T-helper 1 cell treated with Interleukin-12 subunit alpha and Interleukin-12 subunit beta and Interleukin-4 antibody, amounts not matched to agents 30 μg/mL and 1 μg/mL, for 36 hours (primary cell): ENCODE measurements at regions not wholly inside any gene's neighbourhood (a gene's known extent, or its start where the extent isn't known, plus 50 kb on each side); places are given as distances from the start of the nearest gene placed in this dataset.

ENCODE experiments used
- H3K27ac Mint-ChIP-seq: one replicate; pipeline ENCODE4 v1.8.0; 2021; ENCODE audit warnings: mild to moderate bottlenecking, mixed read lengths
- H3K27me3 Mint-ChIP-seq: one replicate; pipeline ENCODE4 v1.8.0; 2021; ENCODE audit warnings: low read depth, mixed read lengths
- H3K36me3 Mint-ChIP-seq: one replicate; pipeline ENCODE4 v1.8.0; 2021; ENCODE audit warnings: low read depth, mixed read lengths
- H3K4me1 Mint-ChIP-seq: one replicate; pipeline ENCODE4 v1.8.0; 2021; ENCODE audit warnings: low read depth, mixed read lengths
- H3K4me3 Mint-ChIP-seq: one replicate; pipeline ENCODE4 v1.8.0; 2021; ENCODE audit warnings: mild to moderate bottlenecking, moderate library complexity, mixed read lengths
- H3K9me3 Mint-ChIP-seq: one replicate; pipeline ENCODE4 v1.8.0; 2021; ENCODE audit warnings: mixed read lengths

GRCh38 chr3:14252321-14253021 is 73.9 kb downstream of the LSM3 start:
- H3K9me3 Mint-ChIP-seq = no peaks in the 10 kb centered on the region
- H3K27me3 Mint-ChIP-seq = peaks cover 4% of the 10 kb centered on the region
- no peak overlapping the region for H3K4me3 Mint-ChIP-seq
- H3K4me1 Mint-ChIP-seq = no peaks in the 10 kb centered on the region
- no peak overlapping the region for H3K27ac Mint-ChIP-seq
- no peaks in the 10 kb centered on the region for H3K36me3 Mint-ChIP-seq

- H3K4me3 Mint-ChIP-seq = no peak overlapping the region
- H3K4me1 Mint-ChIP-seq = no peaks in the 10 kb centered on the region
- H3K36me3 Mint-ChIP-seq = no peaks in the 10 kb centered on the region
- peaks cover 4% of the 10 kb centered on the region for H3K27me3 Mint-ChIP-seq
- no peaks in the 10 kb centered on the region for H3K9me3 Mint-ChIP-seq
- H3K27ac Mint-ChIP-seq = no peak overlapping the region
Observed at GRCh38 chr3:14253022-14253706, 74.5 kb downstream of the LSM3 start.

- Mint-ChIP-seq H3K27ac (no peak overlapping the region), H3K9me3 (no peaks in the 10 kb centered on the region), H3K36me3 (no peaks in the 10 kb centered on the region), H3K4me1 (no peaks in the 10 kb centered on the region), H3K4me3 (no peak overlapping the region), H3K27me3 (peaks cover 4% of the 10 kb centered on the region)
Observed at GRCh38 chr3:14253707-14254382, 75.2 kb downstream of the LSM3 start.

GRCh38 chr3:14254812-14255702 is 76.4 kb downstream of the LSM3 start:
- no peak overlapping the region for H3K4me3 Mint-ChIP-seq
- no peaks in the 10 kb centered on the region for H3K4me1 Mint-ChIP-seq
- no peak overlapping the region for H3K27ac Mint-ChIP-seq
- H3K36me3 Mint-ChIP-seq = no peaks in the 10 kb centered on the region
- H3K9me3 Mint-ChIP-seq = no peaks in the 10 kb centered on the region
- H3K27me3 Mint-ChIP-seq = peaks cover 4% of the 10 kb centered on the region

- H3K27ac Mint-ChIP-seq = no peak overlapping the region
- H3K4me1 Mint-ChIP-seq = no peaks in the 10 kb centered on the region
- peaks cover 4% of the 10 kb centered on the region for H3K27me3 Mint-ChIP-seq
- no peaks in the 10 kb centered on the region for H3K36me3 Mint-ChIP-seq
- no peak overlapping the region for H3K4me3 Mint-ChIP-seq
- H3K9me3 Mint-ChIP-seq = no peaks in the 10 kb centered on the region
Observed at GRCh38 chr3:14256046-14256445, 77.4 kb downstream of the LSM3 start.

GRCh38 chr3:14256561-14257342 is 78.1 kb downstream of the LSM3 start:
- Mint-ChIP-seq H3K27ac (no peak overlapping the region), H3K4me1 (peaks cover 3% of the 10 kb centered on the region), H3K9me3 (no peaks in the 10 kb centered on the region), H3K4me3 (no peak overlapping the region), H3K27me3 (peaks cover 4% of the 10 kb centered on the region), H3K36me3 (no peaks in the 10 kb centered on the region)

GRCh38 chr3:14258906-14259904 is 80.6 kb downstream of the LSM3 start:
- peaks cover 16% of the 10 kb centered on the region for H3K27me3 Mint-ChIP-seq
- no peak overlapping the region for H3K4me3 Mint-ChIP-seq
- H3K9me3 Mint-ChIP-seq = no peaks in the 10 kb centered on the region
- H3K4me1 Mint-ChIP-seq = peaks cover 3% of the 10 kb centered on the region
- H3K27ac Mint-ChIP-seq = no peak overlapping the region
- H3K36me3 Mint-ChIP-seq = no peaks in the 10 kb centered on the region

GRCh38 chr3:14260463-14260862 is 81.8 kb downstream of the LSM3 start:
- Mint-ChIP-seq H3K27me3 (peaks cover 20% of the 10 kb centered on the region), H3K9me3 (no peaks in the 10 kb centered on the region), H3K4me3 (no peak overlapping the region), H3K4me1 (peaks cover 3% of the 10 kb centered on the region), H3K36me3 (no peaks in the 10 kb centered on the region), H3K27ac (no peak overlapping the region)

GRCh38 chr3:14261229-14261628 is 82.6 kb downstream of the LSM3 start:
- Mint-ChIP-seq H3K4me3 (no peak overlapping the region), H3K4me1 (peaks cover 5% of the 10 kb centered on the region), H3K9me3 (no peaks in the 10 kb centered on the region), H3K27ac (no peak overlapping the region), H3K27me3 (peaks cover 20% of the 10 kb centered on the region), H3K36me3 (no peaks in the 10 kb centered on the region)

GRCh38 chr3:14262212-14262611 is 83.6 kb downstream of the LSM3 start:
- H3K4me3 Mint-ChIP-seq = no peak overlapping the region
- peaks cover 5% of the 10 kb centered on the region for H3K4me1 Mint-ChIP-seq
- H3K9me3 Mint-ChIP-seq = no peaks in the 10 kb centered on the region
- H3K27me3 Mint-ChIP-seq = peaks cover 20% of the 10 kb centered on the region
- H3K27ac Mint-ChIP-seq = no peak overlapping the region
- no peaks in the 10 kb centered on the region for H3K36me3 Mint-ChIP-seq

- Mint-ChIP-seq H3K4me3 (no peak overlapping the region), H3K9me3 (no peaks in the 10 kb centered on the region), H3K36me3 (no peaks in the 10 kb centered on the region), H3K27ac (no peak overlapping the region), H3K4me1 (peaks cover 5% of the 10 kb centered on the region), H3K27me3 (peaks cover 20% of the 10 kb centered on the region)
Observed at GRCh38 chr3:14262867-14263266, 84.2 kb downstream of the LSM3 start.

GRCh38 chr3:14263317-14264005 is 84.8 kb downstream of the LSM3 start:
- Mint-ChIP-seq H3K9me3 (no peaks in the 10 kb centered on the region), H3K4me1 (peaks cover 5% of the 10 kb centered on the region), H3K4me3 (no peak overlapping the region), H3K36me3 (no peaks in the 10 kb centered on the region), H3K27ac (no peak overlapping the region), H3K27me3 (peaks cover 20% of the 10 kb centered on the region)
